GM12878 (cell line): ENCODE measurements at regions not wholly inside any gene's neighbourhood (a gene's known extent, or its start where the extent isn't known, plus 50 kb on each side); places are given as distances from the start of the nearest gene placed in this dataset.

Source experiments
- ATAC-seq: fragments of 200-7000 bp; cut with Tn5 transposase; 3 replicates; pipeline ENCODE4 v1.9.1; 2020; ENCODE audit warnings: mild to moderate bottlenecking, moderate library complexity
- BruUV-seq: library from RNA; stranded (reverse); fragments of 400-500 nt; replicated peaks from 2 replicates; lab custom pipeline; 2021; lab: Mats Ljungman, UMichigan
- CTCF ChIA-PET: fragments of 300-600 bp; sonication (Branson Sonifier 250); formaldehyde crosslinking; extraction: SDS; loops from one replicate; lab custom pipeline; 2021; ENCODE audit warnings: inconsistent platforms; lab: Yijun Ruan, JAX
- POLR2A ChIA-PET: fragments of 350-600 bp; formaldehyde crosslinking; extraction: SDS; loops from one replicate; lab custom pipeline; 2021; ENCODE audit warnings: inconsistent platforms; lab: Charles Lee
- RAD21 ChIA-PET: fragments of 300-600 bp; sonication (Branson Sonifier 250); formaldehyde crosslinking; loops from one replicate; lab custom pipeline; 2023; ENCODE audit warnings: antibody characterized with exemption; ENCODE audit not compliant: unreplicated experiment; lab: Charles Lee
- SMC1A ChIA-PET: fragments of 300-600 bp; sonication (Branson Sonifier 250); formaldehyde crosslinking; loops from one replicate; lab custom pipeline; 2023; ENCODE audit not compliant: unreplicated experiment, uncharacterized antibody; lab: Charles Lee
- DNase-seq: peaks from one replicate; pipeline ENCODE4 v3.0.0-alpha.2; 2011; ENCODE audit warnings: low read depth, low spot score
- FAIRE-seq: peaks from 3 replicates; lab custom pipeline; 2011; peaks lifted over from hg19 to GRCh38; lab: Jason Lieb, UNC
- H2AFZ ChIP-seq: 2 replicates; pipeline ENCODE4 v1.6.0; 2011; ENCODE audit warnings: low read depth, low read length, control low read depth; ENCODE audit not compliant: control insufficient read depth
- H3K27ac ChIP-seq: 2 replicates; pipeline ENCODE4 v1.5.1; 2011; ENCODE audit warnings: control low read depth; ENCODE audit not compliant: control insufficient read depth, insufficient read depth
- H3K27me3 ChIP-seq, 2 experiments: replicated peaks in 1 of 2; 2 replicates each; pipeline versions ENCODE4 v1.6.0 to v1.6.1; 2011; ENCODE audit warnings: low read length in 1 of 2; ENCODE audit not compliant: control insufficient read depth in 2 of 2, insufficient read depth in 2 of 2
- H3K36me3 ChIP-seq, 2 experiments: 2 replicates each; pipeline ENCODE4 v1.5.1; 2011; ENCODE audit warnings: low read length in 1 of 2; ENCODE audit not compliant: control insufficient read depth in 2 of 2, insufficient read depth in 2 of 2
- H3K4me1 ChIP-seq: 2 replicates; pipeline ENCODE4 v1.6.1; 2011; ENCODE audit warnings: mild to moderate bottlenecking, low read length, moderate library complexity, mixed read lengths; ENCODE audit not compliant: control insufficient read depth, insufficient read depth
- H3K4me2 ChIP-seq: 2 replicates; pipeline ENCODE4 v1.6.0; 2011; ENCODE audit warnings: control low read depth; ENCODE audit not compliant: control insufficient read depth, insufficient read depth
- H3K4me3 ChIP-seq: fragments of 200-600 bp; sonication (generic); 2 replicates; pipeline ENCODE4 v1.5.1; 2016
- H3K79me2 ChIP-seq: 2 replicates; pipeline ENCODE4 v1.6.0; 2011; ENCODE audit warnings: low read length; ENCODE audit not compliant: control insufficient read depth, insufficient read depth
- H3K9ac ChIP-seq: 2 replicates; pipeline ENCODE4 v1.8.0; 2011; ENCODE audit warnings: low read length, control low read depth, mixed read lengths; ENCODE audit not compliant: control insufficient read depth, insufficient read depth
- H3K9me3 ChIP-seq: replicated peaks from 3 replicates; pipeline ENCODE4 v1.5.1; 2011; ENCODE audit warnings: mild to moderate bottlenecking, low read length; ENCODE audit not compliant: control insufficient read depth, insufficient read depth
- H4K20me1 ChIP-seq: 2 replicates; pipeline ENCODE4 v1.6.0; 2011; ENCODE audit not compliant: control insufficient read depth, insufficient read depth
- BRCA1 ChIP-seq: IDR thresholded peaks from 2 replicates; pipeline ENCODE4 v1.6.1; 2011; ENCODE audit warnings: low read depth, low read length, improper control_type of control experiment
- CREM ChIP-seq: IDR thresholded peaks from 2 replicates; pipeline ENCODE4 v1.6.1; 2014; ENCODE audit warnings: antibody characterized with exemption, low read depth
- ESRRA ChIP-seq: IDR thresholded peaks from 2 replicates; pipeline ENCODE4 v1.6.1; 2012; ENCODE audit warnings: mild to moderate bottlenecking, low read length, improper control_type of control experiment
- MTA3 ChIP-seq: IDR thresholded peaks from 2 replicates; pipeline ENCODE4 v1.6.1; 2012; ENCODE audit warnings: low read length, inconsistent platforms, borderline replicate concordance
- NR2C1 ChIP-seq: fragments of 450-650 bp; IDR thresholded peaks from 2 replicates; pipeline ENCODE4 v1.6.1; 2017; ENCODE audit warnings: antibody characterized with exemption, mild to moderate bottlenecking, moderate library complexity
- SUPT20H ChIP-seq: IDR thresholded peaks from 2 replicates; pipeline ENCODE4 v1.6.1; 2011; ENCODE audit warnings: low read depth, mild to moderate bottlenecking, low read length, moderate library complexity, borderline replicate concordance; ENCODE audit not compliant: control insufficient read depth
- WGBS: methylation state at CpG from one replicate; pipeline ENCODE4 v1.1.6; 2016; ENCODE audit warnings: low lambda C conversion rate; ENCODE audit not compliant: insufficient replicate concordance, insufficient coverage; ENCODE audit errors: missing lambda C conversion rate; 5-methylcytosine and 5-hydroxymethylcytosine counted together
- in situ Hi-C: fragments of 300-500 bp; cut with MboI; formaldehyde crosslinking; loops from 9 replicates; pipeline ENCODE4 v1.14.3; 2018; ENCODE audit warnings: mixed read lengths
- intact Hi-C: fragments of 100-400 bp; cut with micrococcal nuclease; formaldehyde crosslinking; loops from one replicate; pipeline ENCODE4 v1.14.2; 2022; ENCODE audit not compliant: unreplicated experiment
- TF ChIP-seq, protein P1 (sequence below): fragments of 450-650 bp; IDR thresholded peaks from 2 replicates; pipeline ENCODE4 v1.6.1; 2016; ENCODE audit warnings: mild to moderate bottlenecking

DNA sequence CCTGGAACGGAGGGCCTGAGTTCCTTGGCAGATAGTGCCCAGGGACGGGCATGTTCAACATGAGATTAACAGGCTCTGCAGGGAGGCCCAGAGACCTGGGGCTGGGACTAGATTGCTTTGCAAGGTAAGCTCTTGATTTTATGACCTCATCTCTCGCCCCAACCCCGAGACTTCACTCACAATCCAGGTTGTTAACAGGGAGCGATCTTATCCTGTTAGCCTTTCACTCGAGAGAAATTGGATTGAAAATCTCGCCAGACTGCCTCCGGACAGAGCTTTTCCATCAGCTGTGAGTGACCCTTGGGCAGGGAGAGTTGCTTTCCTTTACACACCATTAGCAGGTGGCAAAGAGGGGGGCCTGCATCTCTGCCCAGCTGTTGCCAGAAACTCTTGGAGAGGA is 521.7 kb upstream of the EEF2KMT start:
- no peak for TF ChIP-seq ESRRA
- TF ChIP-seq, protein P1, sequence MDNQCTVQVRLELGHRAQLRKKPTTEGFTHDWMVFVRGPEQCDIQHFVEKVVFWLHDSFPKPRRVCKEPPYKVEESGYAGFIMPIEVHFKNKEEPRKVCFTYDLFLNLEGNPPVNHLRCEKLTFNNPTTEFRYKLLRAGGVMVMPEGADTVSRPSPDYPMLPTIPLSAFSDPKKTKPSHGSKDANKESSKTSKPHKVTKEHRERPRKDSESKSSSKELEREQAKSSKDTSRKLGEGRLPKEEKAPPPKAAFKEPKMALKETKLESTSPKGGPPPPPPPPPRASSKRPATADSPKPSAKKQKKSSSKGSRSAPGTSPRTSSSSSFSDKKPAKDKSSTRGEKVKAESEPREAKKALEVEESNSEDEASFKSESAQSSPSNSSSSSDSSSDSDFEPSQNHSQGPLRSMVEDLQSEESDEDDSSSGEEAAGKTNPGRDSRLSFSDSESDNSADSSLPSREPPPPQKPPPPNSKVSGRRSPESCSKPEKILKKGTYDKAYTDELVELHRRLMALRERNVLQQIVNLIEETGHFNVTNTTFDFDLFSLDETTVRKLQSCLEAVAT: no peak
- Histone ChIP-seq H3K27me3 (no peaks in the 10 kb centered on the region), H3K27ac (no peak overlapping the region), H3K4me2 (no peak overlapping the region), H2AFZ (no peak overlapping the region), H3K4me1 (no peaks in the 10 kb centered on the region), H3K79me2 (no peaks in the 10 kb centered on the region), H3K9me3 (no peaks in the 10 kb centered on the region; the same call in 2 of the 3 replicates), H3K36me3 (no peaks in the 10 kb centered on the region), H3K9ac (no peak overlapping the region), H3K4me3 (no peak overlapping the region), H4K20me1 (no peaks in the 10 kb centered on the region)
- ChIA-PET SMC1A (interaction anchor here (0.5 kb wide), 1 partner anchor 1482 kb away, joined by 3 read pairs; no protein-coding TSS in a partner anchor), POLR2A (no interaction called here), CTCF (interaction anchor here (5.2 kb wide), 1 partner anchor 13 kb away, joined by 39 read pairs; no protein-coding TSS in a partner anchor), RAD21 (no interaction called here)
- ATAC-seq (no peak), DNase-seq (no peak), FAIRE-seq (no peak)
- WGBS: 26% methylated on average over 8 of the region's 8 CpGs
- intact Hi-C loops (loop anchor here (10.0 kb wide), 2 partner anchors 115 to 385 kb away; no protein-coding TSS in a partner anchor), in situ Hi-C loops (loop anchor here (10.0 kb wide), 1 partner anchor 385 kb away; no protein-coding TSS in a partner anchor)
- BruUV-seq: no TSS peak

DNA sequence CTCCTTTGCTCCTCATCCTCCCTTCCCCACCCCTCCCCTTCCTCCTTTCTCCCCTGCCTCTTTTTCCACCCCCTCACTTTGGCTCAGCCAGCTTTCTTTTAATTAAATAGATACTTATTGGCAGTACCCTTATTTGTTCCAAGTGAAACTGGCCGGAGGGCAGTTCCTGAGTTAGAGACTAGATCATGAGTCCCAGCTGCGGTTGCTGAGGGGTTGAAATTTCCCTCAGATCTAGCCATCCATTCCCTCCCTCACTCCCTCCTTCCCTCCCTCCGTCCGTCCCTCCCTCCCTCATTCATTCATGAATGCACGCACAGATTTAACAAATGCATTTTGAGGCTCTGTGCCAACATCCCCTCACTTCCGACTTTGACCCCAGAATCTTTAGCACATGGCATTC is 519.2 kb upstream of the EEF2KMT start:
- Histone ChIP-seq H4K20me1 (no peaks in the 10 kb centered on the region), H2AFZ (no peak overlapping the region), H3K4me3 (no peak overlapping the region), H3K9ac (no peak overlapping the region), H3K9me3 (no peaks in the 10 kb centered on the region; the same call in 2 of the 3 replicates), H3K27me3 (no peaks in the 10 kb centered on the region), H3K79me2 (no peaks in the 10 kb centered on the region), H3K4me1 (no peaks in the 10 kb centered on the region), H3K27ac (no peak overlapping the region), H3K4me2 (no peak overlapping the region), H3K36me3 (no peaks in the 10 kb centered on the region)
- no peak for FAIRE-seq
- 19% methylated on average over 4 of the region's 6 CpGs for WGBS
- DNase-seq: no peak
- intact Hi-C loops (loop anchor here (10.0 kb wide), 2 partner anchors 112 to 382 kb away; no protein-coding TSS in a partner anchor), in situ Hi-C loops (loop anchor here (10.0 kb wide), 1 partner anchor 382 kb away; no protein-coding TSS in a partner anchor)
- ChIA-PET RAD21 (interaction anchor here (0.7 to 1.5 kb wide), 3 partner anchors 231 to 1026 kb away, joined by 3 to 7 read pairs (median 6); no protein-coding TSS in a partner anchor), SMC1A (interaction anchor here (0.6 to 0.8 kb wide), 2 partner anchors 9 to 112 kb away, joined by 3 read pairs; no protein-coding TSS in a partner anchor), CTCF (interaction anchor here (0.6 to 5.2 kb wide), 13 partner anchors 10 to 1026 kb away, joined by 3 to 39 read pairs (median 4); no protein-coding TSS in a partner anchor), POLR2A (no interaction called here)
- ATAC-seq: no peak
- no peak for TF ChIP-seq MTA3
- no peak for TF ChIP-seq BRCA1
- TF ChIP-seq CREM: no peak
- TF ChIP-seq SUPT20H: no peak
- no peak for TF ChIP-seq NR2C1
- BruUV-seq: no TSS peak
